ENCODE measurements at regions not wholly inside any gene's neighbourhood (a gene's known extent, or its start where the extent isn't known, plus 50 kb on each side); places are given as distances from the start of the nearest gene placed in this dataset.

GRCh38 chr5:67478337-67478736 is 281.7 kb upstream of the CD180 start:
- no peak overlapping the region for H3K4me3 ChIP-seq (ENCODE audit: low read length)
- H3K4me1 ChIP-seq (ENCODE audit: insufficient read depth, low read length): no peaks in the 10 kb centered on the region
- ATAC-seq (ENCODE audit: poor library complexity): no peak
- no peak for TF ChIP-seq CTCF (IDR thresholded peaks at IDR 0.05)
- no peaks in the 10 kb centered on the region for H3K36me3 ChIP-seq (ENCODE audit: insufficient read depth, low read length)
- Mint-ChIP-seq H3K4me1 (ENCODE audit: low read depth) (peaks cover 8% of the 10 kb centered on the region), H3K4me3 (no peak overlapping the region), H3K36me3 (ENCODE audit: low read depth) (no peaks in the 10 kb centered on the region), H3K9me3 (no peaks in the 10 kb centered on the region), H3K27ac (no peak overlapping the region), H3K27me3 (no peaks in the 10 kb centered on the region)
- no peak overlapping the region for H3K27ac ChIP-seq (ENCODE audit: low read depth in 1 of 2, low read length in 2 of 2)
- POLR2A ChIA-PET: no interaction called here
- no peaks in the 10 kb centered on the region for H3K9me3 ChIP-seq (ENCODE audit: control insufficient read depth in 1 of 2, insufficient read depth in 1 of 2, low read length in 2 of 2)
- CTCF ChIA-PET: no interaction called here
- intact Hi-C loops (cut with DNase I, micrococcal nuclease): loop anchor here in 1 of 2 experiments (10.0 kb wide), 1 partner anchor 86 kb away; no protein-coding TSS in a partner anchor
- H3K27me3 ChIP-seq (ENCODE audit: control insufficient read depth in 1 of 2, insufficient read depth in 2 of 2, low read length in 2 of 2): no peaks in the 10 kb centered on the region
- DNase-seq: no peak

- ATAC-seq (ENCODE audit: poor library complexity) (no peak), DNase-seq (no peak)
- intact Hi-C loops (cut with DNase I, micrococcal nuclease): loop anchor here in 1 of 2 experiments (10.0 kb wide), 1 partner anchor 88 kb away; no protein-coding TSS in a partner anchor
- H3K4me1 ChIP-seq (ENCODE audit: insufficient read depth, low read length): no peaks in the 10 kb centered on the region
- H3K27ac ChIP-seq (ENCODE audit: low read depth in 1 of 2, low read length in 2 of 2): no peak overlapping the region
- no peak for TF ChIP-seq CTCF (IDR thresholded peaks at IDR 0.05)
- Mint-ChIP-seq H3K4me3 (no peak overlapping the region), H3K27me3 (no peaks in the 10 kb centered on the region), H3K27ac (no peak overlapping the region), H3K36me3 (ENCODE audit: low read depth) (no peaks in the 10 kb centered on the region), H3K9me3 (no peaks in the 10 kb centered on the region), H3K4me1 (ENCODE audit: low read depth) (peaks cover 8% of the 10 kb centered on the region)
- ChIA-PET POLR2A (no interaction called here), CTCF (no interaction called here)
- H3K9me3 ChIP-seq (ENCODE audit: control insufficient read depth in 1 of 2, insufficient read depth in 1 of 2, low read length in 2 of 2): no peaks in the 10 kb centered on the region
- H3K27me3 ChIP-seq (ENCODE audit: control insufficient read depth in 1 of 2, insufficient read depth in 2 of 2, low read length in 2 of 2): no peaks in the 10 kb centered on the region
- no peak overlapping the region for H3K4me3 ChIP-seq (ENCODE audit: low read length)
- no peaks in the 10 kb centered on the region for H3K36me3 ChIP-seq (ENCODE audit: insufficient read depth, low read length)
Observed at GRCh38 chr5:67476995-67477394, 280.4 kb upstream of the CD180 start.

- TF ChIP-seq CTCF (IDR thresholded peaks at IDR 0.05): no peak
- Mint-ChIP-seq H3K27ac (no peak overlapping the region), H3K9me3 (no peaks in the 10 kb centered on the region), H3K27me3 (no peaks in the 10 kb centered on the region), H3K36me3 (ENCODE audit: low read depth) (no peaks in the 10 kb centered on the region), H3K4me1 (ENCODE audit: low read depth) (peaks cover 8% of the 10 kb centered on the region), H3K4me3 (no peak overlapping the region)
- H3K9me3 ChIP-seq (ENCODE audit: control insufficient read depth in 1 of 2, insufficient read depth in 1 of 2, low read length in 2 of 2): no peaks in the 10 kb centered on the region
- ChIA-PET POLR2A (no interaction called here), CTCF (no interaction called here)
- peak in 1 of 14 experiments; percentile 6 for DNase-seq
- no peaks in the 10 kb centered on the region for H3K36me3 ChIP-seq (ENCODE audit: insufficient read depth, low read length)
- H3K27ac ChIP-seq (ENCODE audit: low read depth in 1 of 2, low read length in 2 of 2): no peak overlapping the region
- H3K27me3 ChIP-seq (ENCODE audit: control insufficient read depth in 1 of 2, insufficient read depth in 2 of 2, low read length in 2 of 2): no peaks in the 10 kb centered on the region
- intact Hi-C loops (cut with DNase I, micrococcal nuclease): loop anchor here in 1 of 2 experiments (10.0 kb wide), 1 partner anchor 88 kb away; no protein-coding TSS in a partner anchor
- no peak overlapping the region for H3K4me3 ChIP-seq (ENCODE audit: low read length)
- ATAC-seq (ENCODE audit: poor library complexity): peak; percentile 37
- no peaks in the 10 kb centered on the region for H3K4me1 ChIP-seq (ENCODE audit: insufficient read depth, low read length)
Observed at GRCh38 chr5:67476531-67476930, 279.9 kb upstream of the CD180 start.

Measured in CD4-positive, alpha-beta T cell (primary cell).